Choroid plexus epithelial cell (primary cell): ENCODE measurements at regions not wholly inside any gene's neighbourhood (a gene's known extent, or its start where the extent isn't known, plus 50 kb on each side); places are given as distances from the start of the nearest gene placed in this dataset.

Source experiments
- DNase-seq: peaks from one replicate; pipeline ENCODE4 v3.0.0-alpha.2; 2010; ENCODE audit warnings: low read depth
- H3K4me3 ChIP-seq: 2 replicates; pipeline ENCODE4 v1.5.1; 2011; ENCODE audit warnings: low read depth, mild to moderate bottlenecking, control low read depth, low read length, moderate library complexity
- TF ChIP-seq, protein P1 (sequence below): conservative IDR thresholded peaks from 2 replicates; pipeline ENCODE4 v1.5.1; 2011; ENCODE audit warnings: low read depth, mild to moderate bottlenecking, control low read depth, inconsistent platforms, low read length, moderate library complexity

DNA sequence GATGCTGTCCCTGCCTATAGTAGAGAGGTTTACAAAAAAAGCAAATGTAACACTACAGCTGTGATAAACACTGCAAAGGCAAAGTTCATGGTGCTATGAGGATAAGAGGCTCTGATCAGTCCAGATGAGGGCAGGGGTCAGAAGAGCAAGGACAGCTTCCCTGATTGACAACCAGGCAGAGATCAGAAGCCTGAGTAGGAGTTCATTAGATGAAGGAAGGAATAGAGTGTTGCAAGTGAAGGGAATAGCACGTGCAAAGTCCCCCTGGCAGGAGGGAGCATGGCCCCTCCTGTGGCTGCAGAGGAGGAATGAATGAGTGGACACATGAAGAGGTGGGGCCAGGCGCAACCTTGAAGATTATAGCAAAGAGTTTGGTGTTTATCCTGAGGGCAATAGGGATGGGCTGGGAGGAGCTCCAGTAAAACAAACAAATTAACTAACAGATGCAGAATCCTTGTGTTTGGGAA is 208.4 kb upstream of the IRX5 start:
- TF ChIP-seq, protein P1, sequence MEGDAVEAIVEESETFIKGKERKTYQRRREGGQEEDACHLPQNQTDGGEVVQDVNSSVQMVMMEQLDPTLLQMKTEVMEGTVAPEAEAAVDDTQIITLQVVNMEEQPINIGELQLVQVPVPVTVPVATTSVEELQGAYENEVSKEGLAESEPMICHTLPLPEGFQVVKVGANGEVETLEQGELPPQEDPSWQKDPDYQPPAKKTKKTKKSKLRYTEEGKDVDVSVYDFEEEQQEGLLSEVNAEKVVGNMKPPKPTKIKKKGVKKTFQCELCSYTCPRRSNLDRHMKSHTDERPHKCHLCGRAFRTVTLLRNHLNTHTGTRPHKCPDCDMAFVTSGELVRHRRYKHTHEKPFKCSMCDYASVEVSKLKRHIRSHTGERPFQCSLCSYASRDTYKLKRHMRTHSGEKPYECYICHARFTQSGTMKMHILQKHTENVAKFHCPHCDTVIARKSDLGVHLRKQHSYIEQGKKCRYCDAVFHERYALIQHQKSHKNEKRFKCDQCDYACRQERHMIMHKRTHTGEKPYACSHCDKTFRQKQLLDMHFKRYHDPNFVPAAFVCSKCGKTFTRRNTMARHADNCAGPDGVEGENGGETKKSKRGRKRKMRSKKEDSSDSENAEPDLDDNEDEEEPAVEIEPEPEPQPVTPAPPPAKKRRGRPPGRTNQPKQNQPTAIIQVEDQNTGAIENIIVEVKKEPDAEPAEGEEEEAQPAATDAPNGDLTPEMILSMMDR = no peak
- no peak overlapping the region for H3K4me3 ChIP-seq
- no peak for DNase-seq

DNA sequence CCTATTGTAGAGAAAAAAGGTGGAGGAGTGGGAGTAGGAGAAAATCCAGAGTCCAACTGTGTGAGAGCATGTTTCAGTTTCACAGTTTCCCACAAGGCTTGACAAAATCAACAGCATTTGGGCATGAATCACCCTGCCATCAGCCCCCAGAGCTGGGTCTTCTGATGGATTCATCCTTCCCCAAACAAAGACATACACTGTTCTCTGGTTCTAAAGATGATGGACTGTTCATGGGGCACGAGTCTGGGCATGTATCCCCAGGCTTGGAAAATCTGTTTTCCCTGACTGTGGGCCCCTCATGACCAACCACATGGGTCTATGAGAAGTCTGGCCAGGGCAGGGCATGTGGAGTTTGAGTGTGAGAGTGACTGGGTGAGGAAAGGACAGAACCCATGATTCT is 210.4 kb upstream of the IRX5 start:
- H3K4me3 ChIP-seq = no peak overlapping the region
- TF ChIP-seq, protein P1 = no peak
- DNase-seq = no peak

DNA sequence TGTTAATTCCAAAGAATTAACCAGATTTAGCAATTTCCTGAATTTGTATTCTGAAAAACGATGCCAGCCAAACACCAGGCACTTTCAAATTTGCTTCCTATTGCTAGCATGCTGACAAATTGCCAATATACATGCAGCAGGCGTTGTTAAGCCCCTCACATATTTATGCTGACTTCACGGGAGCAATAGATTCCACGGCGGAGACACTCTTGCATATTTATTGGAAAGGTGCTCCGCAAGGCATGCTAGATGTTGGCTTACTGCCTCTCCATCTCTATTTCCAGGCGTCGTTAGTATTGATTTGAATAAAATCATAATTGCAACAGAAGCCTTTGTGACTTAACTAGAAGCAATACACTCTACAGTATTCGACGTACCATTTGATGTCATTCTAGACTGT is 211.0 kb upstream of the IRX5 start:
- DNase-seq = no peak
- TF ChIP-seq, protein P1 = no peak
- no peak overlapping the region for H3K4me3 ChIP-seq

DNA sequence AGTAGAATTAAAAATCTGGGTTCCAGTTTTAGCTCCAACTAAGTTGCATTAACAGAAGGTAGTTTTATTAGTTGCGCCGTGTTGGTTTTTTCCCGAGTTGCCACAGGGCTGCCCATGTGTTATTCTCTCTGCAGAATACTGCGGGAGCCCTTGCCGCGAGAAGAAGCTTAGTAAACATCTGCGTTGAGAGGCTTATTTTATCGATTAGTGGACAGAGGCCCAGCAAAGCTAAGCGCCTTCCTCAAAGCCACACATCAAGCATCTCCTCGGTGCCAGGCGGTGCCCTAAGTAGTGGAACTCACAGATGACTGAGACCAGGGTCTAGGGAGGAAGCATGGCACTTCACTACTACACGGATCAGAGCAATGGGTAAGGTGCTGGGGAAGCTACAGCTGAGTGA is 212.3 kb upstream of the IRX5 start:
- no peak overlapping the region for H3K4me3 ChIP-seq
- TF ChIP-seq, protein P1 = no peak
- no peak for DNase-seq

DNA sequence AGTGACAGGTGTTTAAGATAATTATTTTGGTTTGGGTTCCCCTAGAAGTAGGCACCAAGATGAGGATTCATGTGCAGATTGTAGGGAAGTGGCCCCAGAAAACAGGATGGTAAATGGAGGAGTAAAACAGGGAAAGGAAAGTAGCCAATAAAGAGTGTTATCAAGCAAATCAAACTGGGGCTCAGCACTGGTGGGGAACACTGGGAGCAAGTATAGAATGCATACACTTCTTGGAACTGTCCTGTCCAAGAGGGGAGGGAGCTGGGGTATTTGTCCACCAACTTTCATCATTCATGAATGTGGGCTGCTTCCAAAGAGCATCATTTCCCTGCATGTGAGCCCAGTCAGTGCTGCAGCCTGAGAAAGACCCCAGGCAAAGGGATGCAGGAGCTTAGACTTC is 215.7 kb upstream of the IRX5 start:
- H3K4me3 ChIP-seq = no peak overlapping the region
- no peak for DNase-seq
- TF ChIP-seq, protein P1 = no peak

DNA sequence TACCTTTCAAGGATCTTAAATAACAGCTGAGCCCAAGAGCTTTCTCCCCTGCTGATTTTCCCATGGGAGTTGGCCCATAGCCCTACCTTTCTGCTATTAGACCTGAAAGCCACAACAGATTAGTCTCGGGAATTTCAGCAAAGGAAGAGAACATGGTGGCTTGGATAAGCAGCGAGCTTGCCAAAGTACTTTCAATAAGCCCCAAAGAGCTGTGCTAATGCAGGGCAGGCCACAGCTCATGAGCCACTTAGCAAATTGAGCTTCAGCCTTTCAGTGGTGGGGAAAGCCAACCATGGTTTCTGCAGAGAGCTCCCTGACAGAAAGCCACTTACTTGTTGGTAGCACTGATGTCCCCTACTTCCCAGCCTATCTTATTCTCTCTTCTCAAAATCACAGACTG is 217.8 kb upstream of the IRX5 start:
- TF ChIP-seq, protein P1 = no peak
- no peak overlapping the region for H3K4me3 ChIP-seq
- DNase-seq = no peak

DNA sequence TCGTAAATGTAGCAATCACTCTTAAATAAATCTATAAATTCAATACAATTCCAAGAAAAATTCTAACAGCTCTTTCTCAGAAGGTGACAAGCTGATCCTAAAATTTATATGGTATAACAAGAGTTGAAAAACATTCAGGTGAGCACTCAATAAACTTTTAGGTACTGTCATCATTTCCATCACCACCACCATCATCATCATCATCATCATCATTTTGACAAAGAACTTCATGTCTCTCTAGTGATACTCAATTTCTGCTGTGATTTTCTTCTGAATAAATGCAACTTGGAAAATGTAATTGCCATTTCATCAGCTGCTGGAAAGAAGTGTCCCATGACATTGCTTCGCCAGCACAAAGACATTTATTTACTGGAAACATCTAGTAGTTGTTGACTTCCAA is 222.9 kb upstream of the IRX5 start:
- TF ChIP-seq, protein P1 = no peak
- DNase-seq = no peak

More for the DNA sequence above, 222.9 kb upstream of the IRX5 start:
- no peak overlapping the region for H3K4me3 ChIP-seq
